CD14-positive monocyte (primary cell): ENCODE measurements at regions not wholly inside any gene's neighbourhood (a gene's known extent, or its start where the extent isn't known, plus 50 kb on each side); places are given as distances from the start of the nearest gene placed in this dataset.

Experiments
- DNase-seq, 3 donors: peaks; one replicate each; pipeline ENCODE4 v3.0.0-alpha.2; 2011 to 2022
- H2AFZ ChIP-seq: 2 replicates; pipeline ENCODE4 v1.6.0; 2012; ENCODE audit warnings: mild to moderate bottlenecking, low read depth, low read length, inconsistent platforms; ENCODE audit not compliant: insufficient read depth, poor library complexity, severe bottlenecking
- H3K27ac ChIP-seq, 2 donors: 1 replicate in 1 of 2; 2 replicates in 1 of 2; pipeline ENCODE4 v1.5.1; 2012 to 2013; ENCODE audit warnings: low read length in 2 of 2, control low read depth in 1 of 2, inconsistent platforms in 1 of 2, low read depth in 1 of 2, mild to moderate bottlenecking in 1 of 2
- H3K27me3 ChIP-seq, 2 donors: one replicate each; pipeline versions ENCODE4 v1.6.0 to v1.6.1; 2011 to 2013; ENCODE audit warnings: low read length in 2 of 2; ENCODE audit not compliant: control insufficient read depth in 2 of 2, insufficient read depth in 2 of 2
- H3K36me3 ChIP-seq, 2 donors: replicated peaks in 1 of 2; 1 replicate in 1 of 2; 2 replicates in 1 of 2; pipeline versions ENCODE4 v1.5.1 to v1.6.1; 2012 to 2013; ENCODE audit warnings: low read length in 2 of 2, control low read depth in 1 of 2, inconsistent platforms in 1 of 2, mild to moderate bottlenecking in 1 of 2; ENCODE audit not compliant: insufficient read depth in 2 of 2, control insufficient read depth in 1 of 2
- H3K4me1 ChIP-seq, 2 donors: 1 replicate in 1 of 2; 2 replicates in 1 of 2; pipeline versions ENCODE4 v1.5.1 to v1.6.1; 2012 to 2013; ENCODE audit warnings: low read length in 2 of 2, control low read depth in 1 of 2, inconsistent platforms in 1 of 2, mild to moderate bottlenecking in 1 of 2, moderate library complexity in 1 of 2; ENCODE audit not compliant: insufficient read depth in 2 of 2, control insufficient read depth in 1 of 2
- H3K4me2 ChIP-seq: replicated peaks from 2 replicates; pipeline ENCODE3; 2012; ENCODE audit warnings: low read length, moderate library complexity, mild to moderate bottlenecking; ENCODE audit not compliant: poor library complexity, severe bottlenecking; ENCODE audit errors: extremely low read depth
- H3K4me3 ChIP-seq, 3 experiments: fragments of 200-600 bp in 1 of 3; sonication (generic) in 1 of 3; replicated peaks in 1 of 3; 1 replicate in 2 of 3; 2 replicates in 1 of 3; pipeline ENCODE4 v1.5.1; 2011 to 2013; ENCODE audit warnings: low read length in 3 of 3, mild to moderate bottlenecking in 3 of 3, control low read depth in 2 of 3, low read depth in 2 of 3, inconsistent platforms in 1 of 3, moderate library complexity in 1 of 3
- H3K79me2 ChIP-seq: 2 replicates; pipeline ENCODE4 v1.6.0; 2012; ENCODE audit warnings: mild to moderate bottlenecking, control low read depth, inconsistent platforms, low read length, moderate library complexity; ENCODE audit not compliant: insufficient read depth
- H3K9ac ChIP-seq: 2 replicates; pipeline ENCODE4 v1.6.0; 2017; ENCODE audit warnings: low read length, mild to moderate bottlenecking; ENCODE audit not compliant: insufficient read depth, poor library complexity, severe bottlenecking
- H3K9me3 ChIP-seq, 2 donors: replicated peaks in 1 of 2; 1 replicate in 1 of 2; 2 replicates in 1 of 2; pipeline versions ENCODE4 v1.5.1 to v1.6.1; 2012 to 2013; ENCODE audit warnings: low read length in 2 of 2, control low read depth in 1 of 2; ENCODE audit not compliant: control insufficient read depth in 1 of 2, insufficient read depth in 1 of 2
- H4K20me1 ChIP-seq: 2 replicates; pipeline ENCODE4 v1.6.0; 2012; ENCODE audit warnings: mild to moderate bottlenecking, low read length, control low read depth, moderate library complexity; ENCODE audit not compliant: insufficient read depth
- H3K27ac Mint-ChIP-seq, 7 donors: one replicate each; pipeline ENCODE4 v1.8.0; 2020; ENCODE audit warnings: mild to moderate bottlenecking in 7 of 7, mixed read lengths in 7 of 7, moderate library complexity in 6 of 7, inconsistent platforms in 2 of 7
- H3K27me3 Mint-ChIP-seq, 3 donors: one replicate each; pipeline ENCODE4 v1.8.0; 2021 to 2022; ENCODE audit warnings: low read depth in 3 of 3, mild to moderate bottlenecking in 3 of 3, mixed read lengths in 3 of 3, moderate library complexity in 3 of 3, inconsistent platforms in 1 of 3
- H3K36me3 Mint-ChIP-seq, 2 donors: one replicate each; pipeline ENCODE4 v1.8.0; 2020; ENCODE audit warnings: mixed read lengths in 2 of 2, inconsistent platforms in 1 of 2, mild to moderate bottlenecking in 1 of 2
- H3K4me1 Mint-ChIP-seq: one replicate; pipeline ENCODE4 v1.8.0; 2020; ENCODE audit warnings: mild to moderate bottlenecking, mixed read lengths
- H3K4me3 Mint-ChIP-seq, 2 donors: one replicate each; pipeline ENCODE4 v1.8.0; 2020; ENCODE audit warnings: mild to moderate bottlenecking in 2 of 2, mixed read lengths in 2 of 2, moderate library complexity in 1 of 2
- H3K9me3 Mint-ChIP-seq, 7 donors: one replicate each; pipeline ENCODE4 v1.8.0; 2020 to 2022; ENCODE audit warnings: mixed read lengths in 7 of 7, mild to moderate bottlenecking in 6 of 7, moderate library complexity in 6 of 7, inconsistent platforms in 2 of 7
- CTCF ChIP-seq: fragments of 200-600 bp; IDR thresholded peaks from one replicate; pipeline ENCODE4 v1.8.0; 2022; ENCODE audit warnings: antibody characterized with exemption, mild to moderate bottlenecking
- WGBS: methylation state at CpG from one replicate; pipeline ENCODE4 v1.1.5; 2013; ENCODE audit warnings: missing lambda C conversion rate; ENCODE audit not compliant: insufficient coverage; 5-methylcytosine and 5-hydroxymethylcytosine counted together
- intact Hi-C, 2 donors: fragments of 100-400 bp; cut with micrococcal nuclease; formaldehyde crosslinking; loops; one replicate each; pipeline versions ENCODE4 v1.15.0 to v1.15.1; 2023

DNA sequence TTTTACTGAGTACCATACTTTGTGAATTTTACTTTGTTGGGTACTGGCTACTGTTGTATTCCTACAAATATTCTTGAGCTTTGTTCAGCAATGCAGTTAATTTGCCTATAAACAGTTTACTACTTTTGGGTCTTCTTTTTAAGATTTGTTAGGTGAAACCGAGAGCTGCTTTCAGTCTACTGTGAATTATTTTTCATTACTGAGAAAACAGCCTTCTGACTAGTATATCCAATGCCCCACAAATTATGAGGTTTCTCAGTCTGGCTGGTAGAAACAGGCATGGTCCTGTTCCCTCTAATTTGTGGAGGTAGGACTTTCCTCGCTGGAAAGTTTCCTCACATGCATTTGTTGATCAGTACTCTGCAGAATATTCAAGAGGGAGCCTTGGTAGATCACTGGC is 392.0 kb downstream of the ZSWIM6 start:
- Mint-ChIP-seq H3K36me3 (no peaks in the 10 kb centered on the region), H3K4me3 (no peak overlapping the region), H3K9me3 (peaks cover 4 to 14% (median 7%) of the 10 kb centered on the region in 7 donors), H3K27me3 (peaks cover 0 to 1% (median 0%) of the 10 kb centered on the region in 3 donors), H3K4me1 (no peaks in the 10 kb centered on the region), H3K27ac (no peak overlapping the region)
- intact Hi-C loops = no loop called here
- Histone ChIP-seq H3K79me2 (no peaks in the 10 kb centered on the region), H3K27me3 (no peaks in the 10 kb centered on the region), H3K36me3 (no peaks in the 10 kb centered on the region), H3K4me3 (no peak overlapping the region), H3K9me3 (no peaks in the 10 kb centered on the region), H3K27ac (no peak overlapping the region), H3K4me1 (no peaks in the 10 kb centered on the region), H2AFZ (no peak overlapping the region), H4K20me1 (no peaks in the 10 kb centered on the region), H3K9ac (no peak overlapping the region), H3K4me2 (no peak overlapping the region)
- DNase-seq = no peak
- no CpG with 5 or more reads among the region's 2 CpGs for WGBS
- no peak for TF ChIP-seq CTCF

DNA sequence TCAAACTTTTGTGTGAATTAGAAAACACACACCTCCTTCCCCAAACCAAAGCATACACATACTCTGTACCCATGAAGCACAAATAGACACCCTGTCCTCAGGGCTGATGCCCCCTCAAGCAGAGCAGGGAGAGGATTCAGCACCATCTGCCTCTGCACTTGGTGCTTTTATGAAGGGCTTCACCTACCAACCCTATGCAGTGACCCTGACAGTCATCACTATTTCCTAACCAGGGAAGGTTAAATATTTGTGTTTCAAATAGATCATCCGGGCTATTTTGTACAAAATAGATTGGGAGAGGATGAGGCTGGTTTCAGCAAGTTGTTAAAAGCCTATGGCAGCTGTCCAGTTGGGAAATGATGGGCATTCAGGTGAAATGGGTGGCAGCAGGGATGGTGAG is 396.2 kb downstream of the ZSWIM6 start:
- Histone ChIP-seq H3K9ac (no peak overlapping the region), H2AFZ (no peak overlapping the region), H3K27ac (no peak overlapping the region), H3K4me2 (no peak overlapping the region), H3K4me3 (no peak overlapping the region), H3K9me3 (no peaks in the 10 kb centered on the region), H3K79me2 (no peaks in the 10 kb centered on the region), H4K20me1 (no peaks in the 10 kb centered on the region), H3K27me3 (no peaks in the 10 kb centered on the region), H3K4me1 (no peaks in the 10 kb centered on the region), H3K36me3 (no peaks in the 10 kb centered on the region)
- no peaks in the 10 kb centered on the region for H3K36me3 Mint-ChIP-seq
- H3K27ac Mint-ChIP-seq = no peak overlapping the region
- DNase-seq = no peak
- intact Hi-C loops = no loop called here
- peaks cover 5 to 11% (median 11%) of the 10 kb centered on the region in 3 donors for H3K27me3 Mint-ChIP-seq
- TF ChIP-seq CTCF = no peak
- peaks cover 1 to 6% (median 2%) of the 10 kb centered on the region in 7 donors for H3K9me3 Mint-ChIP-seq
- no peaks in the 10 kb centered on the region for H3K4me1 Mint-ChIP-seq
- 89% methylated on average over 1 of the region's 1 CpG for WGBS
- no peak overlapping the region for H3K4me3 Mint-ChIP-seq
